ENCODE measurements at regions not wholly inside any gene's neighbourhood (a gene's known extent, or its start where the extent isn't known, plus 50 kb on each side); places are given as distances from the start of the nearest gene placed in this dataset.

DNA sequence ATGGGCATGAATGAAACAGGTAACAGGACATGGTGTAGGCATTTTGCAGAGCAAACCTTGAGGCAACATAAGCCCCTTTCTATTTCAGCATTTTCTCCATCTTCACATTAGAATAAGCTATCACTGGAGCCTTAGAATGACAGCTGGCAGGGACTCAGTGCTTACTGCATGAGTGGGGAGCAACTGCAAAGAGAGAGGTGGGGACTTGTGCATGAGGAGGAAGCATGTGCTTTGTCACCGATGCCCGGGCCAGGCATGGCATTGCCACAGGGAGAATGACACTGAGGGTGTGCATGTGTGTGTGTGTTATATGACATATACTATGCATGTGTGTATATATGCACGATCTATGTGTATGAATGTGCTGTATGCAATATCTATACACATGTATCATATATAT, 258.2 kb upstream of the RAB6C start:
- ChIA-PET CTCF (no interaction called here), POLR2A (no interaction called here)
- no peaks in the 10 kb centered on the region for H3K36me3 ChIP-seq (ENCODE audit: control insufficient read depth in 2 of 2, extremely low read depth in 1 of 2, insufficient read depth in 2 of 2, low read length in 2 of 2)
- dilution Hi-C loops (cut with MboI; ENCODE audit: extremely low pct_ligation_motif_present, low sequenced_read_pairs), result no loop called here
- H4K20me1 ChIP-seq (replicated peaks; ENCODE audit: control insufficient read depth, extremely low read depth, insufficient read depth, low read length), result no peaks in the 10 kb centered on the region
- no peaks in the 10 kb centered on the region for H3K9me1 ChIP-seq (replicated peaks; ENCODE audit: control insufficient read depth, extremely low read depth, insufficient read depth, low read length)
- BruUV-seq (replicated peaks), result no TSS peak
- H3K4me2 ChIP-seq (ENCODE audit: insufficient read depth, low read length), result no peak overlapping the region
- H3K27ac ChIP-seq (ENCODE audit: insufficient read depth, low read depth, low read length), result no peak overlapping the region
- no peaks in the 10 kb centered on the region for H3K79me2 ChIP-seq (ENCODE audit: control insufficient read depth, insufficient read depth, low read length)
- DNase-seq (ENCODE audit: low read depth, low spot score), result no peak
- FAIRE-seq, result no peak
- H3K9ac ChIP-seq (replicated peaks; ENCODE audit: extremely low read depth, insufficient read depth, low read length), result no peak overlapping the region
- peaks cover 3% of the 10 kb centered on the region for H3K9me3 ChIP-seq (replicated peaks; ENCODE audit: control insufficient read depth, insufficient read depth, low read length)
- H2AFZ ChIP-seq (ENCODE audit: low read depth, low read length), result no peak overlapping the region
- no peaks in the 10 kb centered on the region for H3K27me3 ChIP-seq (ENCODE audit: control insufficient read depth in 2 of 2, insufficient read depth in 2 of 2, low read length in 2 of 2)
- no peak overlapping the region for H3K4me3 ChIP-seq (replicated peaks in 1 of 3; ENCODE audit: insufficient read depth in 1 of 3, low read depth in 1 of 3, low read length in 3 of 3)
- H3K4me1 ChIP-seq (ENCODE audit: control insufficient read depth, extremely low read depth, insufficient read depth, low read length), result no peaks in the 10 kb centered on the region
- TF ChIP-seq FOS (IDR thresholded peaks at IDR 0.05; ENCODE audit: borderline replicate concordance, insufficient read depth, low read length) (no peak), CTCF (IDR thresholded peaks at IDR 0.05; ENCODE audit: extremely low read depth in 1 of 2, insufficient read depth in 1 of 2, low read depth in 1 of 2, low read length in 2 of 2) (no peak), GATA2 (IDR thresholded peaks at IDR 0.05; ENCODE audit: insufficient read depth, insufficient read length, low read depth, low read length) (no peak), POLR2AphosphoS5 (IDR thresholded peaks at IDR 0.05; ENCODE audit: insufficient read depth, low read depth, low read length) (no peak), EZH2 (IDR thresholded peaks at IDR 0.05; ENCODE audit: borderline replicate concordance, low read depth, low read length, severe bottlenecking) (no peak), MYC (IDR thresholded peaks at IDR 0.05; ENCODE audit: low read depth, low read length) (no peak), JUN (IDR thresholded peaks at IDR 0.05; ENCODE audit: borderline replicate concordance, insufficient read depth, insufficient read length, low read depth) (no peak), POLR2A (IDR thresholded peaks at IDR 0.05; ENCODE audit: low read depth, low read length) (no peak)
- TF ChIP-seq, protein P1, sequence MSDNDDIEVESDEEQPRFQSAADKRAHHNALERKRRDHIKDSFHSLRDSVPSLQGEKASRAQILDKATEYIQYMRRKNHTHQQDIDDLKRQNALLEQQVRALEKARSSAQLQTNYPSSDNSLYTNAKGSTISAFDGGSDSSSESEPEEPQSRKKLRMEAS (IDR thresholded peaks at IDR 0.05; ENCODE audit: insufficient read depth, insufficient read length), result no peak
- intact Hi-C loops (cut with micrococcal nuclease), result no loop called here
